ENCODE measurements at regions not wholly inside any gene's neighbourhood (a gene's known extent, or its start where the extent isn't known, plus 50 kb on each side); places are given as distances from the start of the nearest gene placed in this dataset.
A peak's percentile ranks its signal among the peaks of the same experiment; 100 is the strongest.

GRCh38 chr11:42524534-42525227 is 787.1 kb upstream of the API5 start:
- peak; percentile 63 for DNase-seq

DNA sequence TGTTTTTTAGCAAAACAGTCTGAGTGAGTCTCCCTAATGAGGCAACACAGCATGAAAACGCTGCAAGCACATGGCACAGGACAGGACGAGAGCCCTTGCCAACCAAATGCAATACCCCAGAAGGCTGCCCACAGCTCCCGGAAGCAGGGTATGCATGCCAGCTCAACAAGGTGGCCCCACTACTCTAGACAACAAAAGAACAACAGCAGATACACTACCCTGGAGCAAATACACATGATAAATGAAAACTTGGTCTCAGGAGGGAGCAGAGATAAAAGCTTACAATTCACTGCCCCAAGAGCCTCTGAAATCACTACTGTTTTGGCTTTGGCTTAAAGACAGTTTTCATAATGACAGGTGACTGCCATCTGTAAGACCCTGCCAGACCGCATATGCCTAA is 785.4 kb upstream of the API5 start:
- no peak for DNase-seq

DNA sequence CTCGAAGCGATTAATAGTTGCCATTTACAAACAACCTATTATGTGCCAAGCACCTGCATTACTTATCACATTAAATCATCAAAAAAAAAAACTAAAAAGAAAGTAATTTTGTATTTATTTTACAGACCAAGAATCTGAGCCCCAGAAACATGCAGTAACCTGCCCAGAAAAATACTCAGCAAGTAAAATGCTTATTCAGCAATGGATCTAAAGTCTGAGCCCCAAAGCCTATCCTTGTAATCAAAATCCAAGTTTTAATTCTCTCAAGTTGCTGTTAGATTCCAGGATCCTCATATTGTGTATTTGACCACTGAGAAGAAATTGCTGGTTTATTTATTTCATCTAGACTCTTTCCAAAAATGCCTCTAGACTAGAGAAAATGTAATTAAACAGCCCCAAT is 783.3 kb upstream of the API5 start:
- no peak for DNase-seq

DNA sequence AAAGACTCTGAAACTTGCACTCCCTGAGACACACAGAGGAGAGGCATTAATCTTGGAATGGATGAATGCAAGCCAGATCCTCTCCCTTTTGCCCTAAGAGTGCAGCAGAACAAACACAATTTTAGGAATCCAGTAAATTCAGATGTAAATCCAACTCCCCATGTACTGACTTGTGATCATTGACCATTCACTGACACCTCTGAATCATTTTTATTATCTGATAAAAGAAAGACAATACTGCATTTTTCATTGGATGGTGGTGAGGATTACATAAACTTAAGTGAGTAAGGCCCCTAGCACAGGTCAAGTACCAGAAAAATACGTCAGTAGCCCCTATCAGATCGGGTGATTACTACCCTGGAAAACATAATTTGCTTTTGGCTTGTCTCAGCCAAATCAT is 782.9 kb upstream of the API5 start:
- DNase-seq: no peak

- DNase-seq: no peak
Measured at GRCh38 chr11:42536611-42537360, 775.0 kb upstream of the API5 start.

DNA sequence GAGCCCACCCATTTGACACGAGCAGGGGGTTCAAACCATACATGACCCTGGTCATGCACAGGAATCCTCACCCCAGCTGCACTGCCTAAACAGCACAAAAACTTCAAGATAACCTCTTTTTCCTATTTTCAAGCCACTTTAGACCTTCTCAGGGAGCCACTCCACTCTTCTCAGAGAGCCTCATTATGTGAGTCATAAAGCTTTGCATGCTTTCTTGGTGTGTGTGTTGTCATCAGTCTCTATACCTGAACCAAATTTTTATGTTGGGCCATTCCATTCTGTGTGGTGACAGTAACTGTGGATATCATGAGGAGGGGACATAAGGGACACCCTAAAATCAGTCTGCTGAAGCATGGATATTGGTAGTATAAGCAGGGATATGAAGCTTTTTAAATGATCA is 769.5 kb upstream of the API5 start:
- no peak for DNase-seq

GRCh38 chr11:42543844-42544419 is 767.9 kb upstream of the API5 start:
- no peak for DNase-seq

- DNase-seq: no peak
Measured at GRCh38 chr11:42544726-42545125, 767.1 kb upstream of the API5 start.

DNA sequence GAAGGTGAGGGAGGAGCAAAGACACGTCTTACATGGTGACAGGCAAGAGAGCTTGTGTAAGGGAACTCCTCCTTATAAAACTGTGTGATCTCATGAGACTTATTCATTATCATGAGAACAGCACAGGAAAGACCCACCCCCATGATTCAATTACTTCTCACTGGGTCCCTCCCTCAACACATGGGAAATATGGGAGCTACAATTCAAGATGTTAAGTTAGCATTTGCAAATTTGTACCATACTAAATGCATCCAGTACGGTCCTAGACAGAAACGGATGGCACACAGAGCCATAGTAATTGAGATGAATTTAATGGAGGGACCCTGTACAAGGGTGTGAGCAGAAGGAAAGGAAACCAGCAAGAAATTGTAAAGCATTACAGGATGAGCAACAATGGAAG is 765.8 kb upstream of the API5 start:
- DNase-seq: no peak

DNA sequence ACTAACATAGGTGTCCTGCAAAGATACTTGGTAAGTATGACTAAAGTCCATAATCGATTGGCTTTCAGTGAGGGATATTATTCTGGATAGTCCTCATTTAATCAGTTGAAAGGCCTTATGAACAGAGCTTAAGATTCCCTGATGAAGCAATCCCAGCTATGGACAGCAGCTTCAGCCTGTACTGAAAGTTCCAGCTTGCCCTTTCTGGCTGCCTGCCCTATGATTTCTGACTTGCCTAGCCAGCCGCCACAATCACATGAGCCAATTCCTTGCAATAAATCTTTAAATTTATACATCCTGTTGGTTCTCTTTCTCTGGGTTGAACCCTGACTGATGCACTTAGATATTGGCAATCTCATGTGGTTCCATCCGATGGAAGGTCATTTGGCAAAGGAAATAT is 759.0 kb upstream of the API5 start:
- no peak for DNase-seq

DNA sequence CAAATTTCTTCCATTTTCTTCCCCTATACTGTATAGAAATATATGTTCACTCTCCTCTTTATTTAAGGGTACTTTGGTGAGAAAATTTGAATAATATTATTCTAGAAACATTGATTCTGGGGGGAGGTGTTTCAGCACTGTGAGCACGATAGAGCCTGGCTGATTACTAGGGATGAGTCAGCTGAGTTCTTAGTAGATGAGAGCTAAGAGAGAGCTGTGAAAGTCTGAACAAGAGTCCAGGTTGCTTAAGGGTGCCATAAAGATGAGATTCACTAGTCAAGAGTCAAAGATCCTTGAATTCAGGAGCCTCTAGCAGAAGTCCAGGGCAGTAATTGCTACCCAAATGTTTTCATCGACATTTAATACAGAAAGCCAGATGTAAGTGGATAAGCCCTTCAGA is 756.6 kb upstream of the API5 start:
- no peak for DNase-seq

DNA sequence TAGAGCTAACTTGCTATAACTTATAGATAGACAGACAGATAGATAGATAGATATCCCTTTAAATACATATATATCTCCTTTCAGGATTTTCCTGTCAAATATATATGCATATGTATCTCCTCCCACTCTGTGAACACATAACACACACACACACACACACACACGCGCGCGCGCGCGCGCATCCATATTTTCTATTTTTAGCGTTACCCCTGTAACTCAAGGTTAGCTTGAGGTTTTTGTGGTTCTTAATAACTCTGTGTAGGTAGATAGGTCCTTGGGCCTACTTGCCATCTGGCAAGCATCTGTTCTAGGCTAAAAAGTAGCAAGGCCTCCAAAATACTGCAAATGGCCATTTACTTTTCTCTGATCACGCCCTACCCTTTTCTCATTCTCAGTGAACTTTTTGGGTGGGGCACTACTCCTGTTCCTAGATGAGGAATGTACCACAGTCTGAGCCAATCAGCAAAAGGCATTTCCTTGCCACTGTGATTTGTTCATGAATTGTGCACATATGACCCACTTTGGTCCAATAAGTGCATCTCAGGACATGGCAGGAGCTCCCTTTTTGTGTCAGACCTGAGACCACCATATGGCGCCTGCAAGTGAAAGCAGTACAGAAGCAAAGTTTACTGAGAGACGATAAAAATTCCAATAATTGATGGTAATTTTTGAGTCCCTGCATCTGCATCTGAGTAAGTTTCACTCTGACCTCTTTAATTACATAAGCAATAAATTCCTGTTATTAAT is 740.5 kb upstream of the API5 start:
- DNase-seq: no peak

- no peak for DNase-seq
Measured at GRCh38 chr11:42571878-42572610, 739.8 kb upstream of the API5 start.

DNA sequence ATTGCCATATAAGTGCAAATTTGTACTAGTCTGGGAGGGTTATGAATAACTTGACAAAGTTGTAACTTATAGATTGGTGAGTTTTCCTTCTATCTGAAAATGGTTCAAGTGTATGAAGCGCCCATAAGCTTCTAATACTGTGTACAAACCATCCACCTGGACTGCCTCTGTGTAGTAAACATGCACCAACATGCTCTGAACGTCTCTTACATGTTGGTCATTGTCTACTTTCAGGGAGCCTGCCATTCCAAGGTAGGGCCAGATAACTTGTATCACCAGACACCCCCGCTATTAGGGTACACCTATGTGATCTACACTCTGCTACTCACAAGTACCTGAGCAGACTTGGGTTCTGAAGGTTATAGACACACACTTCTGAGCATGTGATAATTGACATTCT is 735.5 kb upstream of the API5 start:
- no peak for DNase-seq

- no peak for DNase-seq
Measured at GRCh38 chr11:42589286-42589685, 722.5 kb upstream of the API5 start.

GRCh38 chr11:42591841-42592240 is 720.0 kb upstream of the API5 start:
- DNase-seq: no peak

DNA sequence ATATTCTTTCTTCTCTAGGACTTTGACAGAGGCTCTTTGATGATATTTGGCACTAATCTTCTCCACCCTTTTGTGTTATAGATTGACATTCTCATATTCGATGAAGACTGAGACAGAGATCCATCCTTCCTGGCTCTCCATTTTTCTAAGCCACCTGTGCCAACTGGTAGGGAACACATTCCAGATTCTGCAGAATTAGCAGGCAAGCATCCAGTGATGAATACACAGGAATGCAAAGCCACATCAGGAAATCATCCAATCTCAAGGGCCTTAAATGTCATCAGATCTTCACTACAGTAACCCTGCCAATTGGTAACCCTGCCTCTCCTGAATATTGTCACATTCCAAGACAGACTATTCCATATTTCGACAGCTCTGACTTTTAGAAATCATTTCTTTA is 718.4 kb upstream of the API5 start:
- no peak for DNase-seq

GRCh38 chr11:42595876-42596275 is 715.9 kb upstream of the API5 start:
- DNase-seq: no peak

DNA sequence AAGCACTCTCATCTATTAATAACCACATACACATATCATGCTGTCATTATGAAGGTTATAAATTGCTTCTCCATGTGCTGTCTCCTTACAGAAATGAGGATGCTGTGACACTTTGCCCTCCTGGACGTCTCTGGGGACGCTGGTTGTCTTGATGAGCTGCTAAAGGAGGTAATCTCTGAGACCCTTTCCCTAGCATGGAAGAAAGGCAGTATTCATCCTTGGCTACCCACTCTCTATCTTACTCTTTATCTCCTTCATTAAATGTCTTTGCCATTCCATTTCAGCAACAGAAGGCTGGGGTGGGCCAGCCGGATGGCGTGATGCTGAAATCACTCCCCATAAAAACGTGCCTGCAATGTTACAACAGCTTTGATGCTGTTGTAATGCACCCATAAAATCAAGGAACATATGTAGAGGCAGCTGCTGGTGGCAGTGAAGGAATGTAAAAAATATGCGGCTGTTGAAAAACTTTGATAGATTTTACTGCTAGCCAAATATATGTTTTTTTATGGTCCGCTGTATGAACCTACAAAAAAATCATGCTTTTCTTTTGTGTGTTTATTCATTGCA is 715.1 kb upstream of the API5 start:
- no peak for DNase-seq

- DNase-seq: no peak
Measured at GRCh38 chr11:42598341-42598740, 713.5 kb upstream of the API5 start.

DNA sequence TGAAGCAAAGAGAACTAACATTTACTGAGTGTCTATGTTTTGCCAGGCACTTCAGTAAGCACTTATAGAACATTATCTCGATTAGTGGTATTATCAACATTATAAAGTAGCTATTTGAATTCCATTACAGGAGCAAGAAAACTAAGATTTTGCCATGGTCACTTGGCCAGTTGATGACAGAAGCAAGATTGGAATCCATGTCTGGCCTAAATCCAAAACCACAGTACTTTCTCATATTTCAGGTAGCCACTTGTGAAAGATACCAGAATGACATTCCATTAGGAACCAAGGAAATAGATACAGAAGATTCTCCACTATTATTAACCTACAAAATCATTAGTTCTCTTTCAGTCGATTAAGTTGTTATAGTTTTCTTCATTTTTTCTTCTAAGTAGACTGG is 691.0 kb upstream of the API5 start:
- no peak for DNase-seq

Measured in DMS153 (cell line).